GM21360 (cell line): ENCODE measurements at regions not wholly inside any gene's neighbourhood (a gene's known extent, or its start where the extent isn't known, plus 50 kb on each side); places are given as distances from the start of the nearest gene placed in this dataset.

Experiments used
- ATAC-seq: cut with Tn5 transposase; IDR thresholded peaks from one replicate; pipeline ENCODE4 v1.9.1; 2021; ENCODE audit warnings: mild to moderate bottlenecking, moderate library complexity; ENCODE audit not compliant: unreplicated experiment

GRCh38 chr22:49263101-49263500, 564.6 kb downstream of the BRD1 start:
- ATAC-seq: no peak

GRCh38 chr22:49262167-49262566, 565.5 kb downstream of the BRD1 start:
- ATAC-seq: no peak

- ATAC-seq: no peak
Observed at GRCh38 chr22:49261616-49262015, 566.1 kb downstream of the BRD1 start.

GRCh38 chr22:49260681-49261580, 566.7 kb downstream of the BRD1 start:
- no peak for ATAC-seq

GRCh38 chr22:49259839-49260615, 567.6 kb downstream of the BRD1 start:
- ATAC-seq: no peak

- no peak for ATAC-seq
Observed at GRCh38 chr22:49258107-49259010, 569.3 kb downstream of the BRD1 start.

GRCh38 chr22:49257551-49257961, 570.1 kb downstream of the BRD1 start:
- ATAC-seq: no peak

- no peak for ATAC-seq
Observed at GRCh38 chr22:49255741-49256318, 571.8 kb downstream of the BRD1 start.

- ATAC-seq: no peak
Observed at GRCh38 chr22:49255154-49255553, 572.5 kb downstream of the BRD1 start.

- ATAC-seq: no peak
Observed at GRCh38 chr22:49253656-49254055, 574.0 kb downstream of the BRD1 start.

GRCh38 chr22:49251371-49251770, 576.3 kb downstream of the BRD1 start:
- no peak for ATAC-seq

GRCh38 chr22:49247194-49247924, 580.3 kb downstream of the BRD1 start:
- no peak for ATAC-seq

GRCh38 chr22:49244466-49245420, 582.9 kb downstream of the BRD1 start:
- ATAC-seq: no peak

- no peak for ATAC-seq
Observed at GRCh38 chr22:49243965-49244364, 583.7 kb downstream of the BRD1 start.

- no peak for ATAC-seq
Observed at GRCh38 chr22:49243335-49243734, 584.3 kb downstream of the BRD1 start.

GRCh38 chr22:49242480-49242879, 585.2 kb downstream of the BRD1 start:
- no peak for ATAC-seq

- ATAC-seq: no peak
Observed at GRCh38 chr22:49241174-49241851, 586.4 kb downstream of the BRD1 start.

GRCh38 chr22:49240472-49240871, 587.2 kb downstream of the BRD1 start:
- ATAC-seq: no peak
